Activated B cell treated with CpG ODN at 0.5 μM for 24 hours (primary cell): ENCODE measurements at regions not wholly inside any gene's neighbourhood (a gene's known extent, or its start where the extent isn't known, plus 50 kb on each side); places are given as distances from the start of the nearest gene placed in this dataset.

Experiments
- ATAC-seq: fragments of 200-7000 bp; cut with Tn5 transposase; one replicate; pipeline ENCODE4 v1.10.0; 2021; ENCODE audit warnings: low read depth, mild to moderate bottlenecking, moderate library complexity
- CTCF ChIA-PET: fragments of 350-600 bp; sonication (Branson Sonifier 250); formaldehyde crosslinking; loops from one replicate; lab custom pipeline; 2021; ENCODE audit warnings: antibody characterized with exemption; lab: Charles Lee
- POLR2A ChIA-PET: fragments of 350-600 bp; sonication (Branson Sonifier 250); formaldehyde crosslinking; loops from one replicate; lab custom pipeline; 2021; ENCODE audit warnings: antibody characterized with exemption; lab: Charles Lee
- DNase-seq: peaks from one replicate; pipeline ENCODE4 v3.0.0; 2022
- H3K27ac Mint-ChIP-seq: one replicate; pipeline ENCODE4 v1.8.0; 2020; ENCODE audit warnings: mixed read lengths
- H3K27me3 Mint-ChIP-seq: one replicate; pipeline ENCODE4 v1.8.0; 2021; ENCODE audit warnings: mixed read lengths
- H3K36me3 Mint-ChIP-seq: one replicate; pipeline ENCODE4 v1.8.0; 2021; ENCODE audit warnings: low read depth, mixed read lengths
- H3K4me1 Mint-ChIP-seq: one replicate; pipeline ENCODE4 v1.8.0; 2021; ENCODE audit warnings: mixed read lengths
- H3K4me3 Mint-ChIP-seq: one replicate; pipeline ENCODE4 v1.8.0; 2020; ENCODE audit warnings: mild to moderate bottlenecking, mixed read lengths
- H3K9me3 Mint-ChIP-seq: one replicate; pipeline ENCODE4 v1.8.0; 2020; ENCODE audit warnings: mixed read lengths
- intact Hi-C: fragments of 100-400 bp; cut with micrococcal nuclease; formaldehyde crosslinking; loops from one replicate; pipeline ENCODE4 v1.15.1; 2024
- TF ChIP-seq, protein P1 (sequence below): fragments of 200-600 bp; IDR thresholded peaks from one replicate; pipeline ENCODE4 v1.8.0; 2022; ENCODE audit warnings: antibody characterized with exemption, mild to moderate bottlenecking

GRCh38 chr1:213724640-213725536, 262.9 kb upstream of the PROX1 start:
- Mint-ChIP-seq H3K27ac (no peak overlapping the region), H3K9me3 (peaks cover 5% of the 10 kb centered on the region), H3K27me3 (no peaks in the 10 kb centered on the region), H3K4me1 (no peaks in the 10 kb centered on the region), H3K4me3 (no peak overlapping the region), H3K36me3 (no peaks in the 10 kb centered on the region)
- DNase-seq = no peak
- intact Hi-C loops = no loop called here
- TF ChIP-seq, protein P1, sequence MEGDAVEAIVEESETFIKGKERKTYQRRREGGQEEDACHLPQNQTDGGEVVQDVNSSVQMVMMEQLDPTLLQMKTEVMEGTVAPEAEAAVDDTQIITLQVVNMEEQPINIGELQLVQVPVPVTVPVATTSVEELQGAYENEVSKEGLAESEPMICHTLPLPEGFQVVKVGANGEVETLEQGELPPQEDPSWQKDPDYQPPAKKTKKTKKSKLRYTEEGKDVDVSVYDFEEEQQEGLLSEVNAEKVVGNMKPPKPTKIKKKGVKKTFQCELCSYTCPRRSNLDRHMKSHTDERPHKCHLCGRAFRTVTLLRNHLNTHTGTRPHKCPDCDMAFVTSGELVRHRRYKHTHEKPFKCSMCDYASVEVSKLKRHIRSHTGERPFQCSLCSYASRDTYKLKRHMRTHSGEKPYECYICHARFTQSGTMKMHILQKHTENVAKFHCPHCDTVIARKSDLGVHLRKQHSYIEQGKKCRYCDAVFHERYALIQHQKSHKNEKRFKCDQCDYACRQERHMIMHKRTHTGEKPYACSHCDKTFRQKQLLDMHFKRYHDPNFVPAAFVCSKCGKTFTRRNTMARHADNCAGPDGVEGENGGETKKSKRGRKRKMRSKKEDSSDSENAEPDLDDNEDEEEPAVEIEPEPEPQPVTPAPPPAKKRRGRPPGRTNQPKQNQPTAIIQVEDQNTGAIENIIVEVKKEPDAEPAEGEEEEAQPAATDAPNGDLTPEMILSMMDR = no peak
- ChIA-PET POLR2A (no interaction called here), CTCF (no interaction called here)
- ATAC-seq = no peak

DNA sequence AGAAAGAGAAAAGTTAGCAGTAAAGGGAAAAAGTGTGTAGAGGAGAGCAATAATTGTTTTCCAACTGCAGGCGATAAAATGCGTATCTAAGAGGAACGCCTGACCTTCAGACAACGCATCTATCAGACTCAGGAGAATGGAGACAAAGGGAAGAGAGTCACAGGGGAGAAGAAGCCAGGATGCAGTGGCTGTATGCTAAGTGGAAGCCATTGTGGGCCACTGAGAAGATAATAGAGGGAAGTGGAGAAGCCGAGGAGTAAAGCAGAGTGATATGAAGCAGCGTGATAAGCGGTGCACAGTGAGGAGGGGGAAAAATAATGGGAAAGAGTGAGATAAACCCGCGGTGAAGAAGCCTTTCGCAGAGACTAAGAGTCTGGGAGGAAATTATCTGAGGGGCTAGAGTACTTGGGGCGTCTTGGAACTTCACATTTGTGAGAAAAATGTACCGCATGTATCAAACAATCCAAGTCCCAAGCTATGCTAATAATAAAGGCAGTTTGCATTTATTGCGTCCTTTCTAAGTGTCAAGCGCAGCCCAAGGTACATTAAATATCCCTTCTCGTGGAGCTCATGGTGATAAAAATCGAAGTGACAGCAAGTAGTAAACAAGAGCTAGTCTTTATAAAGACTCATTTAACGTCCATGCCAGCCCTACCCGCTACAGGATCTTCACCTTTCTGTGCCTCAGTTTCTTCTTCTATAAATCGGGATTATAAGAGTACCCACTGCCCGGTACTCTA, 259.8 kb upstream of the PROX1 start:
- DNase-seq (no peak), ATAC-seq (no peak)
- Mint-ChIP-seq H3K9me3 (peaks cover 13% of the 10 kb centered on the region), H3K27ac (no peak overlapping the region), H3K4me1 (no peaks in the 10 kb centered on the region), H3K4me3 (no peak overlapping the region), H3K36me3 (no peaks in the 10 kb centered on the region), H3K27me3 (no peaks in the 10 kb centered on the region)
- ChIA-PET CTCF (no interaction called here), POLR2A (interaction anchor here (0.6 kb wide), 1 partner anchor 781 kb away, joined by 3 read pairs; no protein-coding TSS in a partner anchor)
- TF ChIP-seq, protein P1 = no peak
- intact Hi-C loops = no loop called here

- no peak for ATAC-seq
- Mint-ChIP-seq H3K4me1 (no peaks in the 10 kb centered on the region), H3K36me3 (no peaks in the 10 kb centered on the region), H3K9me3 (peaks cover 13% of the 10 kb centered on the region), H3K4me3 (no peak overlapping the region), H3K27ac (no peak overlapping the region), H3K27me3 (peaks cover 1% of the 10 kb centered on the region)
- ChIA-PET CTCF (no interaction called here), POLR2A (no interaction called here)
- no peak for DNase-seq
- intact Hi-C loops = no loop called here
- TF ChIP-seq, protein P1 = no peak
Observed at GRCh38 chr1:213728593-213729536, 258.9 kb upstream of the PROX1 start.

GRCh38 chr1:213733705-213734104, 254.1 kb upstream of the PROX1 start:
- POLR2A ChIA-PET = no interaction called here
- ATAC-seq (no peak), DNase-seq (no peak)
- peaks cover 1% of the 10 kb centered on the region for H3K27me3 Mint-ChIP-seq
- no peak overlapping the region for H3K4me3 Mint-ChIP-seq
- no peaks in the 10 kb centered on the region for H3K36me3 Mint-ChIP-seq
- intact Hi-C loops = no loop called here
- H3K9me3 Mint-ChIP-seq = peaks cover 13% of the 10 kb centered on the region
- TF ChIP-seq, protein P1 = no peak
- no peak overlapping the region for H3K27ac Mint-ChIP-seq
- CTCF ChIA-PET = no interaction called here
- no peaks in the 10 kb centered on the region for H3K4me1 Mint-ChIP-seq
